Mucosa of gallbladder (tissue), 1 donor: ENCODE measurements at regions not wholly inside any gene's neighbourhood (a gene's known extent, or its start where the extent isn't known, plus 50 kb on each side); places are given as distances from the start of the nearest gene placed in this dataset.

Experiments
- DNase-seq: peaks from one replicate; pipeline ENCODE4 v3.0.0-alpha.2; 2020; ENCODE audit warnings: low spot score
- donor health status: DM: no; HTN: no; CAD: no.

DNA sequence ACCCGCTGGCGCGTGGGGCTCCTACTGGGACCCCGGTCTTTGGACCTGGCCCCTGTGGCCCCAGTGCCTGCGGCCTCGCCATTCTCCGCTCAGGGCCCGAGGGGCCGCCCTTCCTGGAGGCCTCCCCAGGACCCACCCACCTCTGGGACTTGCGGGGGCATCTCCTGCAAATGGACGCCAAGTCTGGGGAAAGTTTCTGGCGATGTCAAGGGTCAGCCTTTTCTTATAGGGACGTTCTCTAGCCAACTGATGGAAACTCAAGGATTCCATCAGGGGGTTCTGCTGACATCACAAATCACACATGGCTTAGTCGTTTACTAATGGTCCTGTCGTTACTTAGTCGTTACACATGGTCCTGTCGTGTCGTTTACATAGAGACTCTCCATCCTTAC is 57.7 kb upstream of the RHOBTB1 start:
- no peak for DNase-seq

DNA sequence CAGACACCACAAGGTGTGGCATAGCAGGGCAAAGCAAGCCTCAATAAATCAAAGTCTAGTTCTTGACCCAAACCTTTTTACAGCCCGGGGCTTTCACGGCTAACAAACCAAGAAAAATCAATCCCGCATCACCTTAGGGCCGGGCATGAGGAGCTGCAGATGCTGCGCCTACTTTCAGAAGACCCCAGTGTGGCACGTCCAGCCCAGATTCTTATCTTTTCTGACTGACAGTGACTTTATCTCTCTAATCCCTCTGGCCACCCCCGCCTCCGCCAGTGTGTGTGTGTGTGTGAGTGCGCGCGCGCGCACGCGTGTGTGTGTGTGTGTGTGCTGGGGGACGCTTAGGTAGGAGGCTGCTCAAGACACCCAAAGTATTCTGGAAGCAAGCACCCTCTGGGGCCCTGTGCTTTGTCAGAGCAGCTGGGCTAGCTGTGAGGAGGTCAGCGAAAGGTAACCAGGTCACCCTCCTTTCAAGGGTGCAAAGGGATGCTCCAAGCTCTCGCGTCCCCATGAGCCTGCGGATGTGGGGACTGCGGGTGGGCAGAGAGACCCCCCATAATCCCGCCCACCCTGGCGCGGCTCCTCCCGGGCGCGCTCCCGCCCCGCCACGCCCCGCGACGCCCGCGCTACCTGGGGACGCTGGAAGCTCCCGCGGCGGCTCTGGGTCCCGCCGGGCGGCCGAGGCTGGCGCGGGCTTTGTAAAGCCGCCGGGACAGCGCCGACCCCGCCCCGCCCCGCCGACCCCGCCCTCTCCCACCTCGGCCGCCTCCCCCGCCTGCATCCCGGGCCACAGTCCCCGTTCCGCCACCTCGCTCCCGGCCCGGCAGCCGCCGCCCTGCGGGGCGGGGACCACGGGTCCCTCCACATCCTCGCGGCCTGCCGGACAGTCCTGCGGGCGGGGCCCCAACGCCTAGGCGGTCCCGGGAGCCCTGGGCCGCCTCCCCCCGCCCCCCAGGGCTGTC is 57.1 kb upstream of the RHOBTB1 start:
- DNase-seq: no peak

DNA sequence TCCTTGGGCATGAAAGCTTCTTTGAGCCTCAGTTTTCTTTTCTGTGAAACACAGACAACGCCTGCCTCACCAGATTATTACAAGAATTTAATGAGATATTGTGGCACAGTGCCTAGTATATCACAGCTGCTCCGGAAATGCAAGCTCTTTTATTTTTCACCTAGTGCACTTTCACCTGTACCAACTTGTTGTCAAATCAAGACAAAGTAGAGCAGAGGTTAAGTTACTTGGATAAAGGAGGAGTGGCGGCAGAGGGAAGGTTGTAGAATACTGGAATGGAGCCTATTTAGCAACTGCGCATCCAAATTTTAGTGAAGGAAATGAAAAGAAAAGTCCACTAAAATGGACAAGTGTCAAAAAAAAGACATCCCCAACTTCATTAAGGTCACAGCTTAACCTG is 54.9 kb upstream of the RHOBTB1 start:
- no peak for DNase-seq

DNA sequence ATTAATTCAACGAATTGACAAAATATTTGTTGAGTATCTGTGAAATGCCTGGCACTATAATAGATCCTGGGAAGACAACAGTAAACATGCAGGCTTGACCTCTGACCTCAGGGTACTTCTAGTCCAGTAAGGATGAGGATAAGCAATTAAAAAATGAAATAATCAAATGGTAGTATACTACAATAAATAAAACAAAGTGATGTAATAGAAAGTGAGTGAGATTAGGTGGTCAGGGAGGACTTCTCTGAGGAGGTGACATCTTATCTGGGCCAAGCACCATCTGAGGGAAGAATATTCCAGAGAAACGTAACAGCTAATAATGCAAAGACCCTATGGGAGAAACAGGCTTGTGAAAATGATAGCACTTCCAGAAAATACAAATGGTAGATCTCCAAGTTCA is 50.1 kb upstream of the RHOBTB1 start:
- no peak for DNase-seq
